GM18517 (cell line): ENCODE measurements at regions not wholly inside any gene's neighbourhood (a gene's known extent, or its start where the extent isn't known, plus 50 kb on each side); places are given as distances from the start of the nearest gene placed in this dataset.

Experiments
- ATAC-seq: cut with Tn5 transposase; IDR thresholded peaks from one replicate; pipeline ENCODE4 v1.9.1; 2021; ENCODE audit warnings: mild to moderate bottlenecking, moderate library complexity; ENCODE audit not compliant: unreplicated experiment

DNA sequence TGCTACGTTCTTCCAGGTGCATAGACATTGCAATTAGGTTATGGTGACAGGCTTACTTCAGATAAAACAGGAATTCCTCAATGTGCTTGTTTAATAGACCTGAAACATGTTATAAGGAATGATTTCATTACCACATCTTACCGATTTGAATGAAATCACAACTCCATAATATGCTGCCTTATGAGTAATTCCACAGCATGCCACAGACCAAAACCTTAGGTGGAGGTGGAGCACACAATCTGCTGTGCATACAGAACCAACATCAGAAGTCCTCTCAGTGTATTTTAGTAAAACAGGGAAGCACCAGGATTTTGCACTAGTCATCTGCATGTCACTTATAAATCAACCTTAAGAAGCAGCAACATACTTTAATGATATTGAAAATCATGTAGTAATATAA is 148.9 kb upstream of the TSHZ2 start:
- no peak for ATAC-seq

DNA sequence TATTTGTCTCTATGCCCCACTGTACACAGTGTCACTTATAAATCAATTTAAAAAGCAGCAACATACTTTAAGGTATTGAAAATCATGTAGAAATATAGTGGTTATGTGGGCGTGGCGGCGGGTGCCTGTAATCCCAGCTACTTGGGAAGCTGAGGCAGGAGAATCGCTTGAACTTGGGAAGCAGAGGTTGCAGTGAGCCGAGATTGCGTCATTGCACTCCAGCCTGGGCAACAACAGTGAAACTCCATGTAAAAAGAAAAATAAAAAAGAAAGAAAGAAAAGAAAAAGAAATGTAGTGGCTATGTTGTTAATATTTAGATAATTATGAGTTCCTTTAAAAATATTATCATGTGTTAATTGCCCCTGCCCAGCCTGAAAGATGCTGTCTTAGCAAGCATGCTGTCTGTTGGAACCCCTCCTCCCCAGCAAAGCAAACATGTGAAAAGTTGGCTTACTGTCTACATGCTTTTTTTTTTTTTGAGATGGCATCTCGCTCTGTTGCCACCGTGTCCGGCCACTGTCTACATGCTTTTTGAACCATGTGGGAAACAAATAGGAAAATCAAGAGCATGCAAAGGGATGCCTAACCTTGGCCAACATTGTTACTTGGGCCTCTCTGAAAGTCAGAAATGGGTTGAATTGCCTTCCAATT is 151.4 kb upstream of the TSHZ2 start:
- ATAC-seq = no peak

DNA sequence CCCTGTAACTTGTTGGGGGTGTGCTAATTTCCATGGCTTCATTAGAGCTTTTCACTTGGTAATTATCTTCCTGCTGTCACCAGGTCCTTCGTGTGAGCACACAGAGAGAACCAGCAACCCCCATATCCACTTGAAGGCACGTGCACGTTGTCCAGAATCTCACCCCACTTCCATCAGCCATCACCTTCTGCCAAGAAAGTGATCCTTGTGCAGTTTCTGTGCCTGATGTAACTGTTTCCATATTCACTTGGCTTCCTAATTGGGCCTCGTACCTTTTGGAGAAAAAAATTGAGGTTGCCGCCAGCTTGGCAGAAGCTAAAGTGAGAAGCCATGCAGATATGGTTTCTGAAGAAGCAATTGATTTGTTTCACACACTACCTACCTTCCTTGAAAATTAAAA is 153.7 kb upstream of the TSHZ2 start:
- no peak for ATAC-seq

DNA sequence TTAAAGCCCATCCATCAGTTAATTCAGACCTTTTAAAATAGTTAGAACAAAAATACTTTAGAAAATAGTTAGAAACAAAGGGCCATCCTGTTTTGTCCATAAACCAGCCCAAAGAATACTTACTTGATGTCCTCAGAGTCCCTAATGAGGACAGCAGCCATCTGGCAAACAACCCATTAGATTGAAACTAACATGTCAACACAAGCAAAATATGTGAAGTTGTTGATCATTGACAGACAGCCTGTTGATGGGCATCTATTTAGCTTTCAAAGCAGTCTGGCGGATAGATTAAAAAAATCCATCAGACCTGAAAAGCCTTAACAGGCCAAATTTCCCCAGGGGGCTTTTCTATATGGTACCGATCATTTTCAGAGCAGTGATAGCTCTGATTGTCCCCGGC is 154.2 kb upstream of the TSHZ2 start:
- no peak for ATAC-seq

DNA sequence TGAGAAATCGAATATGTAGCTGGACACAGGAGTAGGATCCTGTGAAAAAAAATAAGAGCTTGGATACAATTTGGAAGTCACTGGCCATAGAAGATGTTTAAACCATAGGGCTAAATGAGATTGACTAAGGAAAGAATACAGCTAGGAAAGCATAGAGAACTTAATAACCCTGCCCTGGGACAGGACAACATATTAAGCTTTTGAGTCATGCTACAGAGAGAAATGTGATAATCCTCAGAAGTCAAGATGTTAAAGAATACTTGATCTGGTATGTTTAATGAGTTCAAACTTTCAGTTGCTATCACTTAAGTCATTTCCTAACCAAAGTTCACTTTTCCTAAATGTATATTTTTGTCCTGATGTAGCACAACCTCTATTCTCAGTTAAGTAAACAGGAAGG is 154.6 kb upstream of the TSHZ2 start:
- ATAC-seq = no peak

DNA sequence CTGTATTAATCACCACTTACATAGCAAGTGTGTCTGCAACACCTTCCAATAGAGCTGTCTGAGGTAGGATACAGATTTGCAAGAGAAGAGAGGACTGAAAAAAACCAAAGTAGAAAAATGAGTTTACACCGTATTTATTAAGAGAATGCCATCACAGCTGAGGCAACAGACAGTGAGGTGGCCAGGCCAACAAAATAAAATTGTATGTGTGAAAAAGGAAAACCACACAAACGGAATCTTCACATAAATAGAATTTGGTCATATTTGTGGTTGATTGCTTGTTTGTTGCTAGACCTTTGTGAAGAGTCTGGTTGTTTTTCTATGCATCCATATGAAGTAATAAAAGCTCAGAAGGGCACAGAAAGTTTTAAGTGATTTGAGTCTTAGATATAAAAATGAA is 157.8 kb upstream of the TSHZ2 start:
- no peak for ATAC-seq

DNA sequence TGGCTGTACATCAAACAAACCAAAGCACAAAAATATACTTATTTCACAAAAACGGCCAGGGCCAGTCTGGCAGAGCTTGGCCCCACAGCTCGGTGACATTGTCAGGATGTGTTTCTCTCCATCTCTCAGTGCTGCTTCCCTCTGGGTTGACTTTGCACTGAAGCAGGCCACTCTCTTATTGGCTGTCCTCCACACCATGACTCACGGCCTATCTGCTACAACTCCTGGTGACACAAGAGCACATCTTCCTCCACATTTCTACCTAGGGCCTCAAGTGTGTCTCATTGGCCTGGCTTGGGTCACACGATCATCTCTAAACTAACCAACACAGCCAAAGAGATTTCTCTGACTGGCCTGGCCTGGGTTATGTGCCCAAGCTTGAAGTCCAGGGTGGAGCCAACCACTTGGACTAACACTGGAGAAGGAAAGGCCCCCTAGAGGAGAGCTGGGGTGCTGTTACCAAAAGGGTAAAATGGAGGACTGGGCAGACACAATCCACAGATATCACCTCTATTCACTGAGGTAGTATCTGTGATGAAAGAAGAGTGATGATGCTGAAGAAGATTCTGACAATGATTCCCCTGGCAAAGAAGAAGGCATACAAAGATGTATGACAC is 159.8 kb upstream of the TSHZ2 start:
- ATAC-seq = no peak

DNA sequence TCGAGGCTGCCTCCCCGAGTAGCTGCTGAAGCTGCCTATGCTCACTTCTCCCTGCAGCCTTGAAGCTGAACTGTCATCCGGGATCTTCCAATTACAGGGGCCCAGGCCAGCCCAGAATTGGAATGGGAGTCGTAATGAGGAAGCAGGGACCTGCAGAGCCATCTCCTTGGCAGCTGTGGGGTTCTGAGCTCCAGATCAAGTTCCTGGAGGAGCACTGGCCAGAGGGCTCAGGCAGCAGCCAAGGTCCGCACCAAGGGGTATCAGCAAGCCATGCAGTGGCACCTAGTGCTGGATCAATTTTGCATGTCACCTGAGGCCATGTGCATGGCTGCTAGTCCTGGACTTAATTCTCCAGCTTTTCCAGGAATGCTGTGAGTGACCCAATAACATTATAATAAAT is 163.2 kb upstream of the TSHZ2 start:
- no peak for ATAC-seq

DNA sequence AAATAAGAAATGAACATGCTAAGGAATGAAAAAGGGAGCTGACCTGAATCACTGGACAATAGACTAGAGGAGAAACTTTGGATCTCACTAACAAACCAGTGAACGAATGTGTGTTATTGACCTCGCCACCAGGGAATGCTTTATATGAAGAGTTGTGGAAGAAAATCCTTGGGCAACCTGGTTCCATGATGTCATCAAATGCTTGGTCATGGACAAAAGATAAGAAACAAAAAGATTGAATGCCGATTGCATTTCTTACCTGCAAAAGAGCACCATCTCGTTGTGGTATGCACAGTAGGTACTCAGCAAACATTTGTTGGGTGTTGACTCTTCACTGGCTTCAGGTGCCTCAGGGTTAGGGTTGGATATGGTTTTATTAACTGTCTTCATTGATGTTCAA is 165.2 kb upstream of the TSHZ2 start:
- no peak for ATAC-seq

DNA sequence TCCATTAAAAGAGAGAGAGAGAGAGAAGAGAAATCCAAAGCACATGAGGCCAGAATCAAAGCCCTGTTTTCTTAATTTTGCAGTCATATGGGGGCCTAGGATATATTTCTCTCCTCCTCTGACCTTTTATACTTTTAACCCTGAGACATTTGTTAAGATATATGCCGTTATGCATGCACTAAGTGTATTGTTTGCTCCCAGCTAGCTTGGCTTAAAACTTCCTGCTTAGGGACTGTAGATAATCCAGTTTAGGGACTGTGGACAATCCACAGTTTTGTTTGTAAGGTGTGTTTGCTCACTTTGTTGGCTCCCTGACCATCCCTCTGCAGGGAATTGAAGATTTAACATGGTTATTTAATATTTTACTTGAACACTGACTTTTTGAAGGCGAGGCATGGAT is 166.3 kb upstream of the TSHZ2 start:
- ATAC-seq = no peak

DNA sequence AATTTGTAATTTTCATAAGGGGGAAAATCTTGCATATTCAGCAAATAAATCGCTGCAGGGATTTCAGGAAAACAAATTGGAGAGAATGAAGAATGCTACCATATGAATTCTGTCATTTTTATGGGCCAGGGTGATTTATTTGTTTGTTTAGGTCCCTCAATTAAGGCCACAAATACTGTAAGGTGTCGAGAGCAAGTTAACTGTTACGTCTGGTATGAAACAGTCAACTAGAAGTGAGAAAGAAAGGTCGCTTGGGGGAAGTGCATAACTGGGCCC is 166.9 kb upstream of the TSHZ2 start:
- ATAC-seq = no peak

DNA sequence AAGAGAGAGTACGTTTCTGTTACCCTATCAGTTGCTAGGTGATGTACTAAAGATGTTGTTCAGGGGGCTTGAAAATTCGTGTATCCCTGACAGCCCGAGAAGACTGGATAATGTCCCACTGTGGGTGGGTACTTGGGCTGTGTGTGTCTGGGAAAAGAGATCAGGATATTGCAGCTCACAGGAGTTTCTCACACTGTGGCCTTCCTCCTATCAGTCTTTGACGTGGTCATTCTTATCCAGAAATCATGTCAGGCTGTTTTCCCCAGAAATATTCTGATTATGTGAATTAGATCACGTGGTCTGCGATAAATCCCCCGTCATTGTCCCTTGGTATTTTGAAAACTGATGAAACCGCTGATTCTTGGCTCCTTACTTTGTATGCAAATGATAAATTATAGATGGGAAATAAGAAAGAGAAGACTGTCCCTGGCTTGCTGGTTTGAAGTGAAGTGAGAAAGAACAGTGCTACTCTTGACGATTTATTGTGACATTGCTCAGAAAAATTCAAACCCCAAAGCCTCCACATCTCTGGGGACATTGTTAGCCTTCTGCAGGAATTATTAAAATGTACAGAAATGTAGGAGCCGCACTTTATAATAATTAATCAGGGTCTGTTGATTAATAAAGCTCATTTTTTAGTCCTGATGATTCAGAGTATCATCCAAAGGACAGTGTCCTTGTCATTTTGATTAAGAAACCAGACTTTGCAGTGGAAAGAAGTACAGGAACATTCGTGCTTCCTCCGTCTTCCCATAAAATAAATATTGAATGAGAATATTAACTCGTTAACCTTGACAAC is 167.5 kb upstream of the TSHZ2 start:
- no peak for ATAC-seq

DNA sequence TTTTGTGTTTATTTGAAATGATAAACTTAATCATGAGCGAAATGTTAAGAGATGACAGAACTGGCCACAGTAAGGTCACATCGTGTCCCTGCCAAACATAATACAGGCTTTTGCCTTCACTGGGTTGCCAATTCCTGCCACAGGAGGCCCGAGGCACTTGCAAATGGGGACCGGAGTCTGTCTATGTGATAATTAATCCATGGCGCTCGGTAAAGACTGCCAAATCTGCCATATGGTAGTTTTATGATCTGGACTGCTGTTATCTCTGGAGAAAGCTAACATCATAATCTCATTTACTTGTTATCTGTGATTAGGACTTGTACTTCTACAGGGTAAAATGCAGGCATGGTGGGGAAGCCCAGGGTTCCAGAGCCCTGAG is 170.5 kb upstream of the TSHZ2 start:
- no peak for ATAC-seq

DNA sequence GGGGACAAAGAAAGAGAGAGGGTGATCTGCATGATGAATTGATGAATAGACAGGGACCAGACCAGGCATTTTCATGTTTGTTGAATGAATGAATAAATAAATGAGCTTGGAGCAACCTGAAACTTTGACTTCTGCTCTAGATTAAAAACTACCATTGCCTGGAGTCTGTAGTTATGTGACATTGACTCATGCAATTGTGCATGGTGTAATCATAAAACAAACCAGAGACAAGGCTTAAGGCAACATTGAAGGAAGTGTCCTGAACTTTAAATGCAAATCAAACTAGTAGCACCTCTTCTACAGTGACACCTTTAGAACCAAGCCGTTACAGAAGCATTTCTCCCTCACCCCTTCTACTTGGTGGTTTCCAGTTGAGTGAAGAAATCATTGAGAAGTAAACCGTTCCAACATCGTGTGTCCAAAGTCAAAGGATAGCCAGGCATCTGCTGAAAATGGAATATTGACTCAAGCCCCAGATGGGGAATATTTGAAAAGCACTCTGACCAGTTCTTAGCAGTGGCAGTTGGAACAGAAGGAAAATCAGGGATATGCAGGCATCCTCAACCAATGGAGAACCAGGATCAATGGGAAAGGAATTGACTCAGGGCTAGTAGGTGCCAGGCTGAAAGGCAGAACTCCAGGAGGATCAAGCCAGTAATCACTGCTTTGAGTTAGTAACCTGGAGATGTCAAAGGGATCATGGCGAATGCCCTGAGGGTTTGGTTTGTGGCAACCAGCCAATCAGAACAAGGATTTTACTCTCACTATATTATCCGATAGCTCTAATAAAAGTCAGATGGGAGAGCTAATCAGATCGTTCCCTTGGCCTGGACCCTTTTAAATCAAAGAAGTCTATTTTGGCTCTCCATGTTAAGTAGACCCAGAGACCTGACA is 171.2 kb upstream of the TSHZ2 start:
- ATAC-seq = no peak

DNA sequence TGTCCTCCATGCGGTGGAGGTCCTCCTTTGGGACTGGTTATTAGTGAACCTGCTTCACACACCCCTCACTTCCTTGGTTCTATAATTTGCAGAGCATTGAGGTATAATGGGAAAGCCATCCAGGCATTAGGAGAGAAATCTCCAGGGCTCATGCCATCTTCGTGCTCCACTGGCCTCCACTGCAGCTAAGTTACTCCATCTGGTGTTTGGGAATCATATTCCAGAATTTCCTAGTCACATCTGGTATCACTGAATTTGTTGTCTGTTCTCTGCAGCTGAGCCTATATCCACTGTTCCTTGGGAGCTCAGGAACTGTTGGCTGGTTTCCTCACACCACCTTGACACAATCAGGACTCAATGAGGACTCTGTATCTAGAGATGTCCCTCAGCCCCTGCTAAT is 173.0 kb upstream of the TSHZ2 start:
- no peak for ATAC-seq

DNA sequence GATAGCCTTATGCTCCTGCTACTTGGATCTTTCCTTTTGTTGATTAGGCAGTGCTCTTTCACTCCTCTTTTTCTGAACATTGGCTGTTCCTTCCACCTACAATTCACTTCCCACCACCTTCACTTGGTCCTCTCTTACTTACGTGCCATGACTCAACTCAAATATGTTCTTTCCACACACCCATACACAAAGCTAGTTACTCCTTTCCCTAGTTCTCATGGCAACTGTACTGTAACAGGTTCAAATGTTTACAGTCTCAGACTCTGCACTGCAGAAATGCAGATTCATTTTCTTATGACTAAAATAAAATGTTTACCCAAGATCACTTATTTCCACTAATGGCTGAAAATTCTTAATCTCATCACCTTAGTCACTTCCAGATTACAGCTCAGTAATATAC is 174.0 kb upstream of the TSHZ2 start:
- ATAC-seq = no peak

DNA sequence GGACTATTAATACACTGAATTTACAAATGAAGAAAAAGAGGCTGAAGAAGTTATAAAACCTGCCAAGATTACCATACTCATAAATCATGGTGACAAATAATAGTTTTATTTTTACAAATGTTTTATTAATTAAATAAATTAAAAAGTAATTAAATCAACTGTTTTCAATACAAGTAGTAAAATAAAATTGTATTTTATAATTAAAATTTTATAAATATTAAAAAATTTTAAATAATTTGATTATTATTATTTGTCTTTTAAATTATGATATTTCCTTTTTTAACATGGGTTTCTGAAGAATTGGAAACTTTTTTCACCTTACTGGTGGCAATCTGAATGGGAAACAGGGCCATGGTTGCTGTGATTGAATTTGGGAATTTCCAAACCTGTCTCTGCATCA is 177.3 kb upstream of the TSHZ2 start:
- ATAC-seq = no peak

DNA sequence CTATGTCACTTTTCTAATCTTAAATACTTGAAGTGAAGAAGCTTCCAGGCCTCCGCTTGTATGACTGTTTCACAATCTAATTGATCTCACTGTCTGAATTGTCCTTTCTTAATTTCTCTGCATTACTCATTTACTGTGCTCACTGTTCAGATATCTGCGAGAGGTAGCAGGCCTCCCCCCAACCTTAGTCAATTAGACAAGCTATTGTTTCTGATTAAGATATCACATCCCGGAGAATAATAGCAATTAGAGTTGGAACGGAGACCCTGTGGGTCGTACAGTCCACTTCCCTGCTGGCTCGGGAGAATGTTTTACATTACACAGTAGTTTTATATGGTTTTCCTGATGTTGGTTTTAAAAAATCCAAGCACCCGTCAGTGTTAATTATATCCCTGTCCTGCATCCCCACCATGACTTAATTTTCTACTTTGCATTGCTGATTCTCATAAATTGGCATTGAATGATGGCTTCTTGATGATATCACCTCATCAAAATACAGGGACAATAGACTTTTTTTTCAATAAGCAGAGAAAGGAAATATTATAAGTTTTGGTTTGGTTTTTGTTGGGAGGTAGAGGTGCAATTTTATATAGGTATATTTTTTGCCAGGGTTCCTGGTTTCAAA is 178.7 kb upstream of the TSHZ2 start:
- ATAC-seq = no peak

DNA sequence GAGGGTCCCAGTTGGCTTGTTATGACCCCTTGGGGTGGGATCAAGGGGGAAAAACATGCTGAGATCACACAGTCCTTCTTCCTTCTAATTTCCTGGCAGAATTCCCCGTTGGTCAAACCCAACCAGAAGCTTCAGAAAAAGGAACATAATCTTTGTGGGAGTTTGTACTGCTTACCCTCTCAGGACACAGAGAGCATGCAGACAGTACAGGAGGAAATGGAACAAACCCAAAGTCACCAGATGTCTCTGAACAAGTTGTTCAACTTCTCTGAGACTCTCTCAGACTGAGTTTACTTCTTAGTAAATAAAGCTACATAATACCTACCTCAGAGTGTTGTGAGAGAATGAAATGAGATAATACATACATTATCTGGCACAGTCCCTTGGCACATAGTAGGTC is 181.1 kb upstream of the TSHZ2 start:
- no peak for ATAC-seq

DNA sequence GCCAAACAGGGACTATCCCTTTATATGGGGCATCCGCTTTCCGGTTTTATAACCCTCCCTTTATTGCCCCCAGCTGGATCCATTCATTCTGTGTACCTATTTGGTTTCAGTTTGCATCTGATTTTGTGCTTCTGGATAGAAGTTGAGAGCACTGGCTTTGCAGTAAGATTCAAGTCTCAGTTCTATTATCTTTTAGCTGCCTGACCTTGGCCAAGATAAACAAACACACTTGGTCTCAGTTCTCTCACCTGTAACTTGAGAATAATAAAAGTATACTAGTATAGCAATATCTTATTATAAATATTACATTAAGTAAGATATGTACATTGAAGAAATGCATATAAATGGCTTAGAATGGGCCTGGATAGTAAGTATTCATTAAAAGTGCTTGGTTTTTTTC is 182.4 kb upstream of the TSHZ2 start:
- no peak for ATAC-seq

DNA sequence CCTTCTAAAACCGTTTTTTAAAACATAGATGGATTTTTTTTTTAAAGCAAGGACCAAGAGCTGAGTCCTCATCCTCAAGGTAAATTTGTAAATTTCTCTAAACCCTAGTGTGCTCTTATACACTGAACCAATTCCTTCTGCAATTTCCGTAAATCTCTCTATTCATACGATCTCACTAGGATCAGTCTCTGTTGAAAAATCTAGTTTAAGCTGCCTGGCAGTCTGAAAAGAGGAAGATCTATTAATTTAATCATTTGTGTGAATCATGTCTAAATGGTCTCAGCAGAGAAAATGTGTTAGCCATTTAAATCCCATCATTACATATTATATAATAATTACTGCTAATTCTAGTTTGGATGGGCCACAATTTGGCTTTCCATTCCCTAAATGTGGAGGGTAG is 184.2 kb upstream of the TSHZ2 start:
- ATAC-seq = no peak
